ENCODE measurements at regions not wholly inside any gene's neighbourhood (a gene's known extent, or its start where the extent isn't known, plus 50 kb on each side); places are given as distances from the start of the nearest gene placed in this dataset.

DNA sequence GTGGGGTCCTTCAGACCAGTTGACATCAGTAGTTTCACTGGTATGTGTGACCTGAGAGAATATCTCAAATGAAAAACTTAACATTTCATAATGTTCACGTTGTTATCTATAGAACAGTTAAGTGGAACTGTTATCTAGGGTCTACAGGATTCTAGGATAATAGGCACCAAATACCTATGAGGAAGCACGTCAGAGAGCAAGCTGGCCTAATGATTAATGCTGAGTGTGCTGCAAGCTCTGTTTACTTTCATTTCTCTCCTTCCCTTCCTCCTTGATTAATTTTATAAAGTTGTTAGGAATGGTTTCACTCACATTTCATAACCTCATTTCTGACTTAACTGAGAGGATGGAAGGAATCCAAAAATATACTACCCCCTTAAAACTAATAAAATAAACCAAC, 362.5 kb upstream of the ZNF717 start:
- no peak for TF ChIP-seq EZH2 (optimal IDR thresholded peaks at IDR 0.05; ENCODE audit: low read depth, low read length)
- no peak for TF ChIP-seq CTCF (IDR thresholded peaks at IDR 0.05; ENCODE audit: low read length)
